ENCODE measurements at regions not wholly inside any gene's neighbourhood (a gene's known extent, or its start where the extent isn't known, plus 50 kb on each side); places are given as distances from the start of the nearest gene placed in this dataset.
"Not testable (repeated sequence)": the region's sequence is repeated elsewhere in the genome, so short reads cannot be mapped to it uniquely, and the experiment has no call there.

DNA sequence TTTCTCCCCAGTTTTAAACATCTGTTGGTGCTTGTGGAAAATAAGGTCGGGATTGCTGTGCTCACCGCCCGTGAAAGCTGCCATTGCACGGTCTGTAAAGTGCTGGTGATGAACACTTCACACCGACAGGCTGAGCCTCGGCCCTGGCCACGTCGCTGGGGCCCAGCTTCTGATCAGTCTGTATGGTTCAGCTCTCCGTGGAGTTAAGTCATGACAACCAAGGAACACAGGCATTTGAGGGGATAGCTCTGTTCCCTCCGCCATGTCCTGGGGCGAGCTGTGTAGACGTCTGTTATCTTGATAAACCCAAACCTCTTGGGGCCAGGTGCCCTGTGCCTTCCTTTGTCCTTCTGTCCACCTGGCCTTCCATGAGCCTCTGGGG lies 110.6 kb downstream of the METRNL start:
- no peak for DNase-seq (ENCODE audit: low read depth)
- peaks cover 8% of the 10 kb centered on the region for H3K27me3 ChIP-seq (ENCODE audit: control insufficient read depth, insufficient read depth, low read length)
- H3K36me3 ChIP-seq (ENCODE audit: control insufficient read depth, insufficient read depth, low read length), result no peaks in the 10 kb centered on the region
- TF ChIP-seq, protein P1, sequence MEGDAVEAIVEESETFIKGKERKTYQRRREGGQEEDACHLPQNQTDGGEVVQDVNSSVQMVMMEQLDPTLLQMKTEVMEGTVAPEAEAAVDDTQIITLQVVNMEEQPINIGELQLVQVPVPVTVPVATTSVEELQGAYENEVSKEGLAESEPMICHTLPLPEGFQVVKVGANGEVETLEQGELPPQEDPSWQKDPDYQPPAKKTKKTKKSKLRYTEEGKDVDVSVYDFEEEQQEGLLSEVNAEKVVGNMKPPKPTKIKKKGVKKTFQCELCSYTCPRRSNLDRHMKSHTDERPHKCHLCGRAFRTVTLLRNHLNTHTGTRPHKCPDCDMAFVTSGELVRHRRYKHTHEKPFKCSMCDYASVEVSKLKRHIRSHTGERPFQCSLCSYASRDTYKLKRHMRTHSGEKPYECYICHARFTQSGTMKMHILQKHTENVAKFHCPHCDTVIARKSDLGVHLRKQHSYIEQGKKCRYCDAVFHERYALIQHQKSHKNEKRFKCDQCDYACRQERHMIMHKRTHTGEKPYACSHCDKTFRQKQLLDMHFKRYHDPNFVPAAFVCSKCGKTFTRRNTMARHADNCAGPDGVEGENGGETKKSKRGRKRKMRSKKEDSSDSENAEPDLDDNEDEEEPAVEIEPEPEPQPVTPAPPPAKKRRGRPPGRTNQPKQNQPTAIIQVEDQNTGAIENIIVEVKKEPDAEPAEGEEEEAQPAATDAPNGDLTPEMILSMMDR (IDR thresholded peaks at IDR 0.05; ENCODE audit: insufficient read depth, low read length, poor library complexity, severe bottlenecking), result no peak
- H3K4me3 ChIP-seq (ENCODE audit: low read depth, low read length), result no peak overlapping the region

DNA sequence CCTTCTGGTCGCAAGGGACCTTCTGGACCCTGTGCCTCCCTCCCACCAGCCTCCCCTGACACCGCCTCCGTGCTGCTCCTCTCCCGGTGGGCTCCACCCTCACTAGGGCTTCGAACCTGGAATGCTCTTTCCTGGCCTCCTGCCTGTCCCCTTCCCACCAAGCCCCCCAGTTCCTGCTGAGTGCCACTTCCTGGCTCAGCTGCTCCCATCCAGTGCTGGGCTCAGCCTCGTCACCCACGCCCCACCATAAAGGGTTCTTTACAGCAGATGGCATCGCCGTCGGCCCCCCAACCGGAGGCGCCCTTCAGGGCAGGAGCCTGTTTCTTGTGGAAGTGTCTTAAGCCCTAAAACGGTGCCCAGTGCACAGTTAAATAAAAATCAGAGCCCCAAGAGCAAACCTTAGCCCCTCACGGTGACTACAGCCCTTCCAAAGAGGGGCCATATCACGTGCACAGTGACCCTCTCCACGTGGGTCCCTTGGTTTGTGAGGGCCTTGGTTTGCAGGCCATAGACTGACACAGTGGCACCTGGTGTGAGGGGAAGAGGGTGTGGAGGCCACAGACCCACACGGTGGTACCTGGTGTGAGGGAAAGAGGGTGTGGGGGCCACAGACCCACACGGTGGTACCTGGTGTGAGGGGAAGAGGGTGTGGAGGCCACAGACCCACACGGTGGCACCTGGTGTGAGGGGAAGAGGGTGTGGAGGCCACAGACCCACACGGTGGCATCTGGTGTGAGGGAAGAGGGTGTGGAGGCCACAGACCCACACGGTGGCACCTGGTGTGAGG lies 111.4 kb downstream of the METRNL start:
- TF ChIP-seq, protein P1 (IDR thresholded peaks at IDR 0.05; ENCODE audit: insufficient read depth, low read length, poor library complexity, severe bottlenecking), result no peak
- Histone ChIP-seq H3K27me3 (ENCODE audit: control insufficient read depth, insufficient read depth, low read length) (peaks cover 8% of the 10 kb centered on the region), H3K4me3 (ENCODE audit: low read depth, low read length) (no peak overlapping the region), H3K36me3 (ENCODE audit: control insufficient read depth, insufficient read depth, low read length) (no peaks in the 10 kb centered on the region)
- DNase-seq (ENCODE audit: low read depth), result no peak

DNA sequence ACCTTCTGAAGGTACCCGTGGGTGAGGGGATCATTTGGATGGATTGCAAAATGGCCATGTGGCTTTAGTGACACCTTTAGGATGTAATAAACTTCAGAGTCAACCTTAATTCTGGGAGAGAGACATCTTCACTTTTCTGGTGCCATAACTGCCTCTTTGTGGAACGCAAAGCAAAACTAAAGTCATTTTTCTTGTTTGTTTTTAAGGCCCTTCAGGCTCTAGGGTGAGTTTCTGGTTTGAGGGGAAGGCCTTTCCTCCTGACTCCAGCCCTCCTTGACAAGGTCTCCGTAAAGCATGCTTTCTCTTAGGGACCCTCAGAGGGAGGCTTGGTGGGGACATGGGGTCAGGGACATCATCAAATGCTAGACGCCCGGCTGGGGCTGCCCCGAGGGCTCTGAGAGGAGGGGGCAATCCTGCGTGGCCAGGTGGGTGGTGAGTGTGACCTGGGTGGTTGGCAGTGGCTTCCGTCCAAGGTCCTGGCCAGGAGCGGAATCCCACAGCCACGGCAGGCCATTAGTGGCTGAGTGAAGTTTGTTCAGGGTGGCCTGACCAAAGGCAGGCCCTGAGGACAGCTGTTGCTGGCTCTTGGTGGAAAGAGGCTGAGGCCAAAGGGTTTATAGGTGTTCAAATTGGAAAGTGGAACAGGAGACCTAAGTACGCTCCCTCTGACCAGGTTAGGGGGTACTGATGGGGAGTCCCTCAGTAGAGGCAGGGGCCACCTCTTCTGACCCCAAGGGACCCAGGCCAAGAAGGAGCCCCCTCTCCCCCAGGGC lies 112.2 kb downstream of the METRNL start:
- no peak overlapping the region for H3K4me3 ChIP-seq (ENCODE audit: low read depth, low read length)
- no peak for DNase-seq (ENCODE audit: low read depth)
- H3K27me3 ChIP-seq (ENCODE audit: control insufficient read depth, insufficient read depth, low read length), result peaks cover 8% of the 10 kb centered on the region
- TF ChIP-seq, protein P1 (IDR thresholded peaks at IDR 0.05; ENCODE audit: insufficient read depth, low read length, poor library complexity, severe bottlenecking), result no peak
- no peaks in the 10 kb centered on the region for H3K36me3 ChIP-seq (ENCODE audit: control insufficient read depth, insufficient read depth, low read length)

DNA sequence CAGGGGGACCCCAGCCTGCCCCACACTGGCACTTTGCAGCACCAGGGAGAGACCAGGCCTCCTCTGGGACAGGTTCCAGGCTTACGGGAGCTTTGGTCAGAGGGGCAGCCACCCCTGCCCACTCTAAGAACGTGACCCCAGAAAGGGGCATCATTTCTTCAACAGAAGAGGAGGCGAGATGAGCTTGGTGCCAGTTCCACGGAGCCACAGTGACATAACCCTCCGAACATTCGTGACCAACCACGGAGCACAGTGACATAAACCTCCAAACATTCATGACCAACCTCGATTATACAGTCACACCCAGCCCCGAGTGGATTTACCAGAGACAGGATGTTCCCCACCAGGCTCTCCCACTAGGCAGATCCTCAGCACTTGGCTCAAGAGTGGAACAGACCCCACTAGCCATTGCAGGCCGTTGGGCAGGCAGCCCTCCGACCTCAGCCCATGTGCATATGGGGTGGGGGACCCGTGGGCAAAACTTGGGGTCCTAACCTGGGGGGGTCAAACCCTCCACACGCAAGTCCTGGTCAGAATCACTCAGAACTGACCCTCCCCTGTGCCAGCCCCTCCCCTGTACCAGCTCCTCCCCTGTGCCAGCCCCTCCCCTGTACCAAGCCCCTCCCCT lies 112.9 kb downstream of the METRNL start:
- DNase-seq (ENCODE audit: low read depth), result no peak
- Histone ChIP-seq H3K27me3 (ENCODE audit: control insufficient read depth, insufficient read depth, low read length) (peaks cover 8% of the 10 kb centered on the region), H3K4me3 (ENCODE audit: low read depth, low read length) (no peak overlapping the region), H3K36me3 (ENCODE audit: control insufficient read depth, insufficient read depth, low read length) (no peaks in the 10 kb centered on the region)
- TF ChIP-seq, protein P1 (IDR thresholded peaks at IDR 0.05; ENCODE audit: insufficient read depth, low read length, poor library complexity, severe bottlenecking), result no peak

DNA sequence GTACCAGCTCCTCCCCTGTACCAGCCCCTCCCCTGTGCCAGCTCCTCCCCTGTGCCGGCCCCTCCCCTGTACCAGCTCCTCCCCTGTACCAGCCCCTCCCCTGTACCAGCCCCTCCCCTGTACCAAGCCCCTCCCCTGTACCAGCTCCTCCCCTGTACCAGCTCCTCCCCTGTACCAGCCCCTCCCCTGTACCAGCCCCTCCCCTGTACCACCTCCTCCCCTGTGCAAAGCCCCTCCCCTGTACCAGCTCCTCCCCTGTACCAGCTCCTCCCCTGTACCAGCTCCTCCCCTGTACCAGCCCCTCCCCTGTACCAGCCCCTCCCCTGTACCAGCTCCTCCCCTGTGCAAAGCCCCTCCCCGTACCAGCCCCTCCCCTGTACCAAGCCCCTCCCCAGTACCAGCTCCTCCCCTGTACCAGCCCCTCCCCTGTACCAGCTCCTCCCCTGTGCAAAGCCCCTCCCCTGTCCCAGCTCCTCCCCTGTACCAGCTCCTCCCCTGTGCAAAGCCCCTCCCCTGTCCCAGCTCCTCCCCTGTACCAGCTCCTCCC lies 113.5 kb downstream of the METRNL start:
- H3K4me3 ChIP-seq (ENCODE audit: low read depth, low read length); DNase-seq (ENCODE audit: low read depth); H3K27me3 ChIP-seq (ENCODE audit: control insufficient read depth, insufficient read depth, low read length); H3K36me3 ChIP-seq (ENCODE audit: control insufficient read depth, insufficient read depth, low read length): not testable (repeated sequence)

Data from kidney epithelial cell (primary cell).